A549 (cell line): ENCODE measurements at regions not wholly inside any gene's neighbourhood (a gene's known extent, or its start where the extent isn't known, plus 50 kb on each side); places are given as distances from the start of the nearest gene placed in this dataset.

Experiments used
- ATAC-seq, 2 experiments: fragments of 200-7000 bp in 1 of 2; fragments of >200 bp in 1 of 2; cut with Nextera tagmentation in 1 of 2; cut with Tn5 transposase in 1 of 2; 3 replicates each; pipeline versions ENCODE4 v1.8.0 to v1.9.1; 2018 to 2020; ENCODE audit warnings: mild to moderate bottlenecking in 1 of 2, moderate library complexity in 1 of 2
- CTCF ChIA-PET: fragments of 300-600 bp; sonication (Branson Sonifier 250); formaldehyde crosslinking; extraction: SDS; loops from one replicate; lab custom pipeline; 2021; ENCODE audit warnings: antibody characterized with exemption, inconsistent platforms; lab: Yijun Ruan, JAX
- POLR2A ChIA-PET: fragments of 350-600 bp; formaldehyde crosslinking; extraction: SDS; loops from one replicate; lab custom pipeline; 2021; ENCODE audit warnings: antibody characterized with exemption, inconsistent platforms; lab: Yijun Ruan, JAX
- DNase-seq, 2 experiments: peaks; one replicate each; pipeline versions ENCODE4 v3.0.0 to v3.0.0-alpha.2; 2011 to 2016; ENCODE audit warnings: low read depth in 1 of 2, low spot score in 1 of 2
- FAIRE-seq: peaks from 2 replicates; lab custom pipeline; 2011; peaks lifted over from hg19 to GRCh38; lab: Jason Lieb, UNC
- H3K27ac ChIP-seq, 2 experiments: fragments of >200 bp; sonication (Bioruptor Twin); formaldehyde crosslinking; 3 replicates each; pipeline ENCODE4 v1.5.1; 2016 to 2017
- H3K4me1 ChIP-seq: fragments of >200 bp; sonication (Bioruptor Twin); formaldehyde crosslinking; 3 replicates; pipeline ENCODE4 v1.6.1; 2016
- H3K4me2 ChIP-seq: fragments of >200 bp; sonication (Bioruptor Twin); formaldehyde crosslinking; 3 replicates; pipeline ENCODE4 v1.6.1; 2016
- H3K4me3 ChIP-seq: fragments of >200 bp; sonication (Bioruptor Twin); formaldehyde crosslinking; 3 replicates; pipeline ENCODE4 v1.5.1; 2016
- H3K9me3 ChIP-seq: fragments of >200 bp; sonication (Bioruptor Twin); formaldehyde crosslinking; 3 replicates; pipeline ENCODE4 v1.6.1; 2016
- CBX2 ChIP-seq: fragments of 200-600 bp; sonication (generic); IDR thresholded peaks from 2 replicates; pipeline ENCODE4 v1.6.1; 2016; ENCODE audit warnings: low read depth, mild to moderate bottlenecking, borderline replicate concordance
- CBX8 ChIP-seq: fragments of 200-600 bp; sonication (generic); IDR thresholded peaks from 2 replicates; pipeline ENCODE4 v1.6.1; 2016
- CEBPB ChIP-seq, 2 experiments: fragments of >200 bp in 1 of 2; sonication (Bioruptor Twin) in 1 of 2; formaldehyde crosslinking in 1 of 2; IDR thresholded peaks; 2 replicates each; pipeline ENCODE4 v1.6.1; 2012 to 2016
- CHD4 ChIP-seq: fragments of 200-600 bp; sonication (generic); IDR thresholded peaks from 2 replicates; pipeline ENCODE4 v1.6.1; 2016; ENCODE audit warnings: antibody characterized with exemption, mild to moderate bottlenecking, borderline replicate concordance
- CTCF ChIP-seq: fragments of >200 bp; sonication (Bioruptor Twin); formaldehyde crosslinking; IDR thresholded peaks from 3 replicates; pipeline ENCODE4 v1.5.1; 2016
- ELK1 ChIP-seq: fragments of 150-350 bp; IDR thresholded peaks from 2 replicates; pipeline ENCODE4 v1.6.1; 2014; ENCODE audit warnings: low read depth, mild to moderate bottlenecking, low read length
- EP300 ChIP-seq, 2 experiments: fragments of >200 bp; sonication (Bioruptor Twin); formaldehyde crosslinking; IDR thresholded peaks; 2 replicates in 1 of 2; 3 replicates in 1 of 2; pipeline ENCODE4 v1.6.1; 2016 to 2017
- GATA3 ChIP-seq: IDR thresholded peaks from 2 replicates; pipeline ENCODE4 v1.6.1; 2012; ENCODE audit warnings: borderline replicate concordance
- HEYL ChIP-seq: fragments of 250-450 bp; sonication (Bioruptor Pico); IDR thresholded peaks from 2 replicates; pipeline ENCODE4 v1.8.0; 2021; ENCODE audit warnings: mild to moderate bottlenecking, moderate library complexity
- HOXB13 ChIP-seq: fragments of 250-450 bp; sonication (Bioruptor Pico); IDR thresholded peaks from 2 replicates; pipeline ENCODE4 v1.5.0; 2020; ENCODE audit warnings: low read depth, mild to moderate bottlenecking, moderate library complexity
- HOXB5 ChIP-seq: fragments of 250-450 bp; sonication (Bioruptor Pico); IDR thresholded peaks from 2 replicates; pipeline ENCODE4 v1.5.0; 2020; ENCODE audit warnings: mild to moderate bottlenecking, moderate library complexity
- JUN ChIP-seq, 2 experiments: fragments of >200 bp; sonication (Bioruptor Twin); formaldehyde crosslinking; IDR thresholded peaks; 2 replicates in 1 of 2; 3 replicates in 1 of 2; pipeline ENCODE4 v1.6.1; 2016 to 2017
- JUNB ChIP-seq: fragments of >200 bp; sonication (Bioruptor Twin); formaldehyde crosslinking; IDR thresholded peaks from 2 replicates; pipeline ENCODE4 v1.6.1; 2016
- KDM1A ChIP-seq: fragments of 200-600 bp; sonication (generic); IDR thresholded peaks from 2 replicates; pipeline ENCODE4 v1.6.1; 2016; ENCODE audit warnings: low read depth, mild to moderate bottlenecking
- MYC ChIP-seq: IDR thresholded peaks from 2 replicates; pipeline ENCODE4 v1.6.1; 2012; ENCODE audit warnings: mild to moderate bottlenecking, inconsistent platforms, low read length, improper control_type of control experiment, borderline replicate concordance
- NFE2L2 ChIP-seq: fragments of 150-350 bp; conservative IDR thresholded peaks from 2 replicates; pipeline ENCODE4 v1.6.1; 2014; ENCODE audit warnings: low read length
- NR3C1 ChIP-seq: fragments of >200 bp; sonication (Bioruptor Twin); formaldehyde crosslinking; IDR thresholded peaks from 3 replicates; pipeline ENCODE4 v1.6.1; 2017
- POLR2A ChIP-seq: IDR thresholded peaks from 2 replicates; pipeline ENCODE4 v1.6.1; 2012; ENCODE audit warnings: mild to moderate bottlenecking, low read length
- POLR2AphosphoS2 ChIP-seq: conservative IDR thresholded peaks from 2 replicates; pipeline ENCODE4 v1.6.1; 2012; ENCODE audit warnings: low read length, improper control_type of control experiment, inconsistent platforms
- TFCP2L1 ChIP-seq: fragments of 250-450 bp; sonication (Bioruptor Pico); IDR thresholded peaks from 2 replicates; pipeline ENCODE4 v1.5.0; 2021; ENCODE audit warnings: mild to moderate bottlenecking
- TP53 ChIP-seq: fragments of 250-450 bp; sonication (Bioruptor Pico); IDR thresholded peaks from 2 replicates; pipeline ENCODE4 v1.5.0; 2021; ENCODE audit warnings: mild to moderate bottlenecking, moderate library complexity
- ZC3H11A ChIP-seq: fragments of 450-650 bp; IDR thresholded peaks from 2 replicates; pipeline ENCODE4 v1.6.1; 2014; ENCODE audit warnings: antibody characterized with exemption, mild to moderate bottlenecking
- ZFP36 ChIP-seq: fragments of 450-650 bp; IDR thresholded peaks from 2 replicates; pipeline ENCODE4 v1.6.1; 2014; ENCODE audit warnings: borderline replicate concordance; ENCODE audit not compliant: partially characterized antibody
- WGBS: methylation state at CpG from one replicate; pipeline ENCODE4 v1.1.6; 2017; ENCODE audit errors: missing lambda C conversion rate; 5-methylcytosine and 5-hydroxymethylcytosine counted together
- TF ChIP-seq, protein P1 (sequence below): fragments of 250-450 bp; sonication (Bioruptor Pico); IDR thresholded peaks from 2 replicates; pipeline ENCODE4 v1.5.0; 2021; ENCODE audit warnings: mild to moderate bottlenecking, moderate library complexity, borderline replicate concordance
- TF ChIP-seq, protein P2 (sequence below): IDR thresholded peaks from 2 replicates; pipeline ENCODE4 v1.6.1; 2012; ENCODE audit warnings: low read depth, borderline replicate concordance

GRCh38 chr14:101184572-101184971, 281.1 kb upstream of the RTL1 start:
- no peak for ATAC-seq

GRCh38 chr14:101185073-101185835, 281.7 kb upstream of the RTL1 start:
- 65% methylated on average over 15 of the region's 15 CpGs for WGBS

More at GRCh38 chr14:101184572-101184971, 281.1 kb upstream of the RTL1 start:
- H3K4me1 ChIP-seq = no peaks in the 10 kb centered on the region
- FAIRE-seq = no peak
- POLR2A ChIA-PET = no interaction called here
- no peak overlapping the region for H3K4me2 ChIP-seq
- no peak overlapping the region for H3K4me3 ChIP-seq
- 90% methylated on average over 6 of the region's 6 CpGs for WGBS
- H3K27ac ChIP-seq = no peak overlapping the region
- DNase-seq = no peak
- TF ChIP-seq NFE2L2 (no peak), GATA3 (no peak), POLR2A (no peak), CEBPB (IDR thresholded peaks at IDR 0.05) (no peak), CBX2 (no peak), POLR2AphosphoS2 (no peak), JUNB (no peak), HOXB13 (CRISPR knock-in tag) (no peak), CTCF (no peak), CHD4 (no peak), NR3C1 (no peak), CBX8 (no peak), HOXB5 (CRISPR knock-in tag) (no peak), ZFP36 (no peak), HEYL (CRISPR knock-in tag) (no peak), EP300 (IDR thresholded peaks at IDR 0.05) (no peak), ELK1 (no peak)
- TF ChIP-seq, protein P1, sequence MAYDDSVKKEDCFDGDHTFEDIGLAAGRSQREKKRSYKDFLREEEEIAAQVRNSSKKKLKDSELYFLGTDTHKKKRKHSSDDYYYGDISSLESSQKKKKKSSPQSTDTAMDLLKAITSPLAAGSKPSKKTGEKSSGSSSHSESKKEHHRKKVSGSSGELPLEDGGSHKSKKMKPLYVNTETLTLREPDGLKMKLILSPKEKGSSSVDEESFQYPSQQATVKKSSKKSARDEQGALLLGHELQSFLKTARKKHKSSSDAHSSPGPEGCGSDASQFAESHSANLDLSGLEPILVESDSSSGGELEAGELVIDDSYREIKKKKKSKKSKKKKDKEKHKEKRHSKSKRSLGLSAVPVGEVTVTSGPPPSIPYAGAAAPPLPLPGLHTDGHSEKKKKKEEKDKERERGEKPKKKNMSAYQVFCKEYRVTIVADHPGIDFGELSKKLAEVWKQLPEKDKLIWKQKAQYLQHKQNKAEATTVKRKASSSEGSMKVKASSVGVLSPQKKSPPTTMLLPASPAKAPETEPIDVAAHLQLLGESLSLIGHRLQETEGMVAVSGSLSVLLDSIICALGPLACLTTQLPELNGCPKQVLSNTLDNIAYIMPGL (CRISPR knock-in tag) = no peak
- TF ChIP-seq, protein P2, sequence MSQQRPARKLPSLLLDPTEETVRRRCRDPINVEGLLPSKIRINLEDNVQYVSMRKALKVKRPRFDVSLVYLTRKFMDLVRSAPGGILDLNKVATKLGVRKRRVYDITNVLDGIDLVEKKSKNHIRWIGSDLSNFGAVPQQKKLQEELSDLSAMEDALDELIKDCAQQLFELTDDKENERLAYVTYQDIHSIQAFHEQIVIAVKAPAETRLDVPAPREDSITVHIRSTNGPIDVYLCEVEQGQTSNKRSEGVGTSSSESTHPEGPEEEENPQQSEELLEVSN = no peak
- TF ChIP-seq, all 56 proteins: peak for 0
- CTCF ChIA-PET = no interaction called here
- peaks cover 4% of the 10 kb centered on the region; the same call in 1 of the 3 replicates for H3K9me3 ChIP-seq

More at GRCh38 chr14:101185073-101185835, 281.7 kb upstream of the RTL1 start:
- ChIA-PET CTCF (interaction anchor here (1.6 kb wide), 1 partner anchor 8 kb away, joined by 3 read pairs; no protein-coding TSS in a partner anchor), POLR2A (no interaction called here)
- Histone ChIP-seq H3K4me1 (no peaks in the 10 kb centered on the region), H3K27ac (no peak overlapping the region), H3K4me3 (no peak overlapping the region), H3K9me3 (peaks cover 4% of the 10 kb centered on the region; the same call in 1 of the 3 replicates), H3K4me2 (no peak overlapping the region)
- DNase-seq (no peak), ATAC-seq (no peak), FAIRE-seq (no peak)
- TF ChIP-seq NR3C1 (no peak), EP300 (IDR thresholded peaks at IDR 0.05) (no peak), GATA3 (no peak), HOXB13 (CRISPR knock-in tag) (no peak), CHD4 (no peak), JUN (IDR thresholded peaks at IDR 0.05) (no peak), TP53 (CRISPR knock-in tag) (no peak), MYC (no peak), ZC3H11A (no peak), TFCP2L1 (CRISPR knock-in tag) (no peak), KDM1A (no peak)
